Globus pallidus (tissue), 1 donor: ENCODE measurements at regions not wholly inside any gene's neighbourhood (a gene's known extent, or its start where the extent isn't known, plus 50 kb on each side); places are given as distances from the start of the nearest gene placed in this dataset.

Source experiments
- DNase-seq: peaks from one replicate; pipeline ENCODE4 v3.0.0-alpha.2; 2015; ENCODE audit warnings: low spot score

GRCh38 chr4:160831165-160831922 lies 1332.5 kb downstream of the FSTL5 start:
- no peak for DNase-seq

GRCh38 chr4:160835789-160836188 lies 1328.0 kb downstream of the FSTL5 start:
- no peak for DNase-seq

GRCh38 chr4:160836431-160836830 lies 1327.4 kb downstream of the FSTL5 start:
- no peak for DNase-seq

GRCh38 chr4:160846121-160846520 lies 1317.7 kb downstream of the FSTL5 start:
- no peak for DNase-seq

GRCh38 chr4:160847228-160847627 lies 1316.6 kb downstream of the FSTL5 start:
- no peak for DNase-seq

GRCh38 chr4:160848489-160848888 lies 1315.3 kb downstream of the FSTL5 start:
- no peak for DNase-seq

- no peak for DNase-seq
Measured at GRCh38 chr4:160848901-160849760, 1314.7 kb downstream of the FSTL5 start.

GRCh38 chr4:160864253-160864652 lies 1299.5 kb downstream of the FSTL5 start:
- DNase-seq: no peak

GRCh38 chr4:160869899-160870298 lies 1293.9 kb downstream of the FSTL5 start:
- no peak for DNase-seq

- DNase-seq: no peak
Measured at GRCh38 chr4:160872491-160872890, 1291.3 kb downstream of the FSTL5 start.

GRCh38 chr4:160877087-160877790 lies 1286.6 kb downstream of the FSTL5 start:
- no peak for DNase-seq

GRCh38 chr4:160880180-160880579 lies 1283.6 kb downstream of the FSTL5 start:
- DNase-seq: no peak

- DNase-seq: no peak
Measured at GRCh38 chr4:160887668-160888067, 1276.1 kb downstream of the FSTL5 start.

GRCh38 chr4:160894128-160894527 lies 1269.7 kb downstream of the FSTL5 start:
- DNase-seq: no peak

- no peak for DNase-seq
Measured at GRCh38 chr4:160894809-160895208, 1269.0 kb downstream of the FSTL5 start.

- no peak for DNase-seq
Measured at GRCh38 chr4:160927311-160927710, 1236.5 kb downstream of the FSTL5 start.

GRCh38 chr4:160928482-160928881 lies 1235.3 kb downstream of the FSTL5 start:
- no peak for DNase-seq

GRCh38 chr4:160947653-160948052 lies 1216.1 kb downstream of the FSTL5 start:
- no peak for DNase-seq

GRCh38 chr4:160956875-160957274 lies 1206.9 kb downstream of the FSTL5 start:
- no peak for DNase-seq

- DNase-seq: no peak
Measured at GRCh38 chr4:160969925-160970324, 1193.9 kb downstream of the FSTL5 start.

- DNase-seq: no peak
Measured at GRCh38 chr4:160980091-160980490, 1183.7 kb downstream of the FSTL5 start.

GRCh38 chr4:160981083-160981482 lies 1182.7 kb downstream of the FSTL5 start:
- no peak for DNase-seq

- DNase-seq: no peak
Measured at GRCh38 chr4:160983035-160983434, 1180.8 kb downstream of the FSTL5 start.
